ENCODE measurements at regions not wholly inside any gene's neighbourhood (a gene's known extent, or its start where the extent isn't known, plus 50 kb on each side); places are given as distances from the start of the nearest gene placed in this dataset.

DNA sequence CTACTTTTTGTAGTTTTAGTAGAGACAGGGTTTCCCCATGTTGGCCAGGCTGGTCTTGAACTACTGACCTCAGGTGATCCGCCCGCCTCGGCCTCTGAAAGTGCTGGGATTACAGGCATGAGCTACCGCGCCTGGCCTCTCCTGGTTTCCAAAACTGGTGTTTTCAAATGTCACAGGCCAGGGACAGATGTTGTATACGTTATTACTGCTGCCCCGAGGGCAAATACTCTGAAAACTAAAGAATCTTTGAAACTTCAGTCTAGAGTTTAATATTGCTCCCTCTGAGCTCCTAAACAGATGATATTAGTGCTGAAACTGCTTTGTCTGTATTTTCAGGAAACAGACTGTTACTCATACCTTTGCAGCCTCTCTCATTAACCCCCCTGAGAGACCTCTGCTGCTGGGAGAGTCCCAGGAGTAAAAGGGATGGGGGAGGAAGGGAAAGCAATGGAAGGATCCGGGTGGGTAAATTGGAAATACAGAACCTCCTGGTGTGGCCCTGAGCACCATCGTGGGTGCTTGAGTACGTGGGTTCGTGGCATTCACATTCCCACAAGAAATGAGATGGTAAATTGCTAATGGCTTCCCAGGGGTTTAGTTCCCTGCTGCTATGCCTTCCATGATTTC lies 96.3 kb upstream of the IGF1R start:
- no peak for ATAC-seq
- Mint-ChIP-seq H3K4me3 (no peak overlapping the region), H3K27me3 (ENCODE audit: low read depth) (peaks cover 21% of the 10 kb centered on the region), H3K36me3 (ENCODE audit: insufficient read depth) (no peaks in the 10 kb centered on the region), H3K9me3 (no peaks in the 10 kb centered on the region), H3K4me1 (ENCODE audit: low read depth) (peaks cover 18% of the 10 kb centered on the region)
- no peak for DNase-seq

DNA sequence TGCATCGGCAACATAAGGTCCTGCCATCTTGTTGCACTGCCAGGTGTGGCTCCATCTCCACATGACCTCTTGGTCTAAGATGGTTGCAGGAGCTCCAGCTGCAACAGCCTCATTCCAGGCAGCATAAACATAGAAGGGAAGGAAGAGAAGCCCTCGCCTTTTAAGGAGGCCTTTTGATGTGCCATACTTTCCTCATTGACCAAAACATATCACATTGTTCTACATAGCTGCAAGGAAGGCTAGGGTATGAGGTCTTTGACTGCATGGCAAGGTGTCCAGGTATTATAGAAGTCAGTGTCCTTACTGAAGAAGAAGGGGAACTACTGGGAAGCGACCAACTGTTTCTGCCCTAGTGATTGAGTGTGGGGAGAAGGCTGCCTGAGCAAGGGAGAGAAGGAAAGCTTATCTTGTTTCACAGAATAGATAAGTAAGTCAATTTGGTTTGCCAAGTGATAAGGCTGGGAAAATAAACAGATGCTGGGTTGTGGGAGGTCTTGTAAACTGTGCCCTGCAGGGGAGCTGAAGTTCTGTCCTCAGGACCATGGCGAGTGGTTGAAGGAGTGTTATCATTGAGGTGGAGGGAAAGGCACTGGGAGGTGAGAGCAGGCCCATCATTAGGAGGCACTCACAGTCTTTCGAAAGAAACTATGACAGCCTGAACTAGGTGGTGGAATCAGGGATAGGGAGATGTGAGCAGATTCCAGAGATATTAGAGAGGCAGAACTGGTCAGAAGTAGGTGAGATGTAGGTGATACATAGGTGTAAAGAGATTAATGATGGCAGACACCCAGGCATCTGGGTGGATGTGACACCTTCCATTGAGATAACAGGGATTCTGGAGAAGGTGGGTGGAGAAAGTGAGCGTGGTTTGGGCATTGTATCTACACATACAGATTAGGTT lies 93.8 kb upstream of the IGF1R start:
- Mint-ChIP-seq H3K36me3 (ENCODE audit: insufficient read depth) (no peaks in the 10 kb centered on the region), H3K4me3 (no peak overlapping the region), H3K9me3 (no peaks in the 10 kb centered on the region), H3K27me3 (ENCODE audit: low read depth) (no peaks in the 10 kb centered on the region), H3K4me1 (ENCODE audit: low read depth) (no peaks in the 10 kb centered on the region)
- ATAC-seq (no peak), DNase-seq (no peak)

DNA sequence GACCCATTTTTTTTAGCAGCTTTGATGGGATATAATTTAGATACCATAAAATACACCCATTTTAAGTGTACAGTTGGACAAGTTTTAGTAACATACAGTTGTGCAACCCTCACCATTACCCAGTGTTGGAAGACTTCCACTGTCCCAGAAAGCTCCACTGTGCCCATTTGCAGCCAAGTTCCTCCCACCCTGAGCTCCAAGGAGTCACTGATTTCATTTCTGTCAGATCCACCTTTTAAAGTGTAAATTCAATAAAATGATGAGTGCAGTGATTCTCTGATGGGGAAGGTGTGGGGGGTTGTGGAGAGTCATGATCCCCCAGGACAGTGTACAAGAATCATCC lies 93.2 kb upstream of the IGF1R start:
- Mint-ChIP-seq H3K4me1 (ENCODE audit: low read depth) (no peaks in the 10 kb centered on the region), H3K27me3 (ENCODE audit: low read depth) (no peaks in the 10 kb centered on the region), H3K36me3 (ENCODE audit: insufficient read depth) (no peaks in the 10 kb centered on the region), H3K9me3 (no peaks in the 10 kb centered on the region), H3K4me3 (no peak overlapping the region)
- no peak for ATAC-seq
- no peak for DNase-seq

DNA sequence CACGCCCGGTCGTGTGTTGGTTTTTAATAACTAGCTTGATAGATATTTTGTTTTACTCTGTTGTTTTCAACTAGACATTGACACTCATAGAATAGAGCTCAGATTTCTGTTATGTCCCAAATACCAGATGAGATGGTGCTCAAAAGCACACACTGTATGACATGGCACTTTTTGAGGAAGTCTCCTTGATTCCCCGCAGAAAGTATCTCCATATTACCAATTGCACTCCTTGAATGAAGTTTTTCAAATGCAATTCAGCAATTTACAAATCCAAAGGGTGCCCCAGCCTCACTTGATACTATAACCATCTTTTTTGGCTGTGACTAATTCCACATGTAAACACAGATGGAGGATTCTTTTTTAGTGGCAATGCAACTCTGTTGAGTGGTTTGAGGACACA lies 92.0 kb upstream of the IGF1R start:
- no peaks in the 10 kb centered on the region for H3K9me3 Mint-ChIP-seq
- ATAC-seq = no peak
- H3K36me3 Mint-ChIP-seq (ENCODE audit: insufficient read depth) = no peaks in the 10 kb centered on the region
- H3K4me3 Mint-ChIP-seq = no peak overlapping the region
- H3K4me1 Mint-ChIP-seq (ENCODE audit: low read depth) = no peaks in the 10 kb centered on the region
- H3K27me3 Mint-ChIP-seq (ENCODE audit: low read depth) = peaks cover 4% of the 10 kb centered on the region
- DNase-seq = no peak

DNA sequence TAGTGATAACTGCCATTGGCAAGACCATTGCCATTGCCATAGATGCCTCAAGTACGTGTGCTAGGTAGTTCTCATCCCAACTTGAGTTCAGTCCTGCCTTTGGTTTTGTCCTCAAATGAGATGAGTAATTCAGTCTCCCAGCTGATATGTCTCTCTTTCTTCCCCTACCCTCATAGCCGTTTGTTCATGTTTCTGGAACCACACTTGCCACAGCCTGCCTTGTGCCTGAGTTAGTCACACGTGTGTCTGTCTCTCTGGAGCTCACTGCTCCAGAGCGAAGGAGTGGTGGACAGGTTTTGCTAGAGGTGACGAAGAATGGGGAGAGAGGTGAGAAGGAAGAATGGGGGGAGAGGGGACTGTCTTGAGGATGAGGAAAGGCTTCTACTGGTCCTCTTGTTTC lies 88.0 kb upstream of the IGF1R start:
- Mint-ChIP-seq H3K4me1 (ENCODE audit: low read depth) (no peaks in the 10 kb centered on the region), H3K27me3 (ENCODE audit: low read depth) (peaks cover 7% of the 10 kb centered on the region), H3K4me3 (no peak overlapping the region), H3K36me3 (ENCODE audit: insufficient read depth) (no peaks in the 10 kb centered on the region), H3K9me3 (no peaks in the 10 kb centered on the region)
- no peak for ATAC-seq
- DNase-seq = no peak

DNA sequence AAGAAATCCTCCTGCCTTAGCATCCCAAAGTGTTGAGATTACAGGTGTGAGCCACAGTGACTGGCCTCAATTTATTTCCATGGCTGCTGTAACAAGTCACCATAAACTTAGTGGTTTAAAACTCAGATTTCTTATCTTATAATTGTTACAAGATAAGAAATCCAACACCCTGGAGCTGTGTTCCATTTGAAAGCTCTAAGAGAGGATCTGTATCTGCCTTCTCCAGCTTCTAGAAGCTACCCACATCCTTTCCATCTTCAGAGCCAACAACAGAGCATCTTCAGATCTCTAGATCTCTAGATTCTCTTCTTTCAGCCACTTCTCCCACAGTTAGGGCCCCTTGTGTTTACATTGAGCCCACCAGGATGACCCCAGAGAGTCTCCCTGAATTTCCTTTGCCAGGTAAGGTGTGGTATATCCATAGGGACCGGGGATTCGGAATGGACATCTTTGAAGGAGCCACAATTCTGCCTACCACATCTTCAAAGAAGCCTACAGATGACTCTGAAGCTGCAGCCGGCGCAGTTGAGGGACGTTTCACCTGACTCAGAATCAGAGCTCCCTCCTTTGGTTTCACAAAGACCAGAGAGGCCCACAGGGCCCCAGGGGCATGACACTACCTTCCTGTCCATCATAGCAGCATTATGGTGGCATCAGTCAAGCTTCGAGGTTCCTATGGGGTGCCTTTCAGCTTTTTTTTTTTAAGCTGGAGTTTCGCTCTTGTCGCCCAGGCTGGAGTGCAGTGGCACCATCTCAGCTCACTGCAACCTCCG lies 87.0 kb upstream of the IGF1R start:
- Mint-ChIP-seq H3K27me3 (ENCODE audit: low read depth) (peaks cover 7% of the 10 kb centered on the region), H3K4me3 (no peak overlapping the region), H3K9me3 (no peaks in the 10 kb centered on the region), H3K36me3 (ENCODE audit: insufficient read depth) (no peaks in the 10 kb centered on the region), H3K4me1 (ENCODE audit: low read depth) (no peaks in the 10 kb centered on the region)
- DNase-seq (no peak), ATAC-seq (peak in 1 of 2 donors; percentile 67)

DNA sequence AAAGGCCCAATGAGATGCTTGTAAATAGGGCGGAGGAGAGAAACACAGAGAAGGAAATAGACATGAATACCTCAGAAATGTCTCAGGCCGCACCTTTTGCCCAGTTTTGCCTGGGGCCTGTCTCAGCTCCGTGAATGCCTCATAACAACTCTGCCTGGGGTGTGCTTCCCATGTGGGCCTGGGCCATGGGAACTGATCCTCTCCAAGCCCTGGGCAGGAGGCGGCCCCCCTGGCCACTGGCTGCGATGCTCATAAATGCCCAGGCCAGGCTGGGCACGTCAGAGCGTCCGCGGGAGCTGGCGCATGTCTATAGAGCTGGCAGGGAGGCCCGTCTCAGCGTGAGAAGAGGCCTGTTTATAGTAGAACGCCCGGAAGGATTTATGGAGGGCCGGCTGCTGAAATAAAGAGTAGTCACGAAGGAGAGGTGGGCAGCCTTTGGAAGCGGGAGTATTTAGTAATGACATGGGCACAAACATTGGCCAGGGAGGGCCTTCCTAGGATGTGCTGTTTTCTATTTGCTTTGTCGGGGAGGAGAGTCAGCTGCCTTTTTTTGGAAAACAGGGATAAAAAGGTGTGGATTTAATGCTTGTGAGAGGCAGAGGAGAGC lies 85.9 kb upstream of the IGF1R start:
- Mint-ChIP-seq H3K27me3 (ENCODE audit: low read depth) (peaks cover 11% of the 10 kb centered on the region), H3K4me3 (no peak overlapping the region), H3K9me3 (no peaks in the 10 kb centered on the region), H3K4me1 (ENCODE audit: low read depth) (no peaks in the 10 kb centered on the region), H3K36me3 (ENCODE audit: insufficient read depth) (no peaks in the 10 kb centered on the region)
- DNase-seq (no peak), ATAC-seq (no peak)

DNA sequence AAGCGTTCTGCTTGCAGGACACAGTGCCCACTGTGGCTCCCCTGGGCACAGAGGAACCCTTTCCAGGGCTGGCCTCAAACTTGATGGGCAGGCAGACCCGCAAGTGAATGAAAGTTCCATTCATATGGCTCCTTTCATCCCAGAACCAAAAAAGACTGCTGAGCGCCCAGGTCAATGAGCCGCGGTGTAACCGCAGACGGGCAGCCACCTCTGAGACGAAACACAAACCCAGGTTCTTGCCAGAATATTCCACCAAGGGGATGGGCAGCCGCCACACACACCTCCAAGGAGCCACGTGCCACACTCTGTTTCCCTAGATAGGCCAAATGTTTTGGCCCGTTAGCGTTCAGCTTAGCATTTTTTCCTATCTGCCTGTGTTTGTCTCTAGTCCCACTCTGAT lies 82.8 kb upstream of the IGF1R start:
- H3K4me1 Mint-ChIP-seq (ENCODE audit: low read depth) = no peaks in the 10 kb centered on the region
- no peaks in the 10 kb centered on the region for H3K36me3 Mint-ChIP-seq (ENCODE audit: insufficient read depth)
- H3K4me3 Mint-ChIP-seq = no peak overlapping the region

DNA sequence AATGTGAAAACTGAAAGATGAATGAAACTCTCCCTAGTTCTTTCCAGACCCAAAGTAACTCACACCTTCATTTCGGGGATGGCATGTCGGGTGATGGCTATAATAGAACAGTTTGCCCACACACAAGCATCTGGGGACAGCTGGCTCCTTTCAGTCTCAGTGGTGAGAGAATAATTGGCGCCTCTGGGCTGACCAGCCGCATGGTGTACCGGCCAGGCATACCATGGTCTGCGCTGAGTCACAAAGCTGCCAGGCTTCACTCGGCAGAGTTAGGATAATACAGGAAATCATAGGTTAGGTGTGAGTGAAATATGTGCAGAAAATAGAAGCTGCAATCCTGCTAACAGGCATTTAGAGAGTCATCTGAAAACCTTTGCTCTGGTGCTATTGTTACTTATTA lies 80.4 kb upstream of the IGF1R start:
- Mint-ChIP-seq H3K36me3 (ENCODE audit: insufficient read depth) (no peaks in the 10 kb centered on the region), H3K4me3 (no peak overlapping the region), H3K9me3 (no peaks in the 10 kb centered on the region), H3K4me1 (ENCODE audit: low read depth) (no peaks in the 10 kb centered on the region), H3K27me3 (ENCODE audit: low read depth) (peaks cover 13% of the 10 kb centered on the region)
- ATAC-seq (no peak), DNase-seq (no peak)

More for the DNA sequence above, 82.8 kb upstream of the IGF1R start:
- Mint-ChIP-seq H3K27me3 (ENCODE audit: low read depth) (peaks cover 14% of the 10 kb centered on the region), H3K9me3 (no peaks in the 10 kb centered on the region)
- no peak for DNase-seq
- ATAC-seq = no peak

DNA sequence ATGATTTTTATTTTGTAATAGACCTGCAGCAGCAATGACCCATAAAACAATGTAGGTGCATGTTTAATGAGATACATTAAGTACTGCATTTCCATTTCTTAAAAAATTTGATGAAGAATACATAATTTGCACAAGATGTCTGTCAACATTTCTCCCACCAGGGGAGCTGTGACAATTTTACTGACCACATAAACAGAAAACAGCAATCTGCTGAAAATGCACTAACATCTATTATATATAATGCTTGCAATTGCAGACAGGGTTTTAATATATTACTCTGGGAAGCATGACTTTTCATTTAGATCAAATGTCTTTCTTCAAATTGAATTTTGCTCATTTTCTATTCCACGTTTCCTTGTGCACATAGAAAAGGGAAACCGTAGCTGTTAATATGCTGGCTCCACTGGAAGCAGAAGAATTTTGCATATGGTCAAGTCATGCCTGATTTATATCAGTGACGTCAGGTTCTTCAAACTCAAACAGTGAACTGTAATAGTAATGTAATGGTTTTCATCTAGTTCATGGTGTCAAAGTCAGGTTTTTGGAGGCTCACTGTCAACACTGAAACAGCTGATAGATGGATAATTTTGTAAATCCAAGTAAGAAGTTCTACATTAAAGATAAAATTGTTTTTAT lies 79.8 kb upstream of the IGF1R start:
- DNase-seq (no peak), ATAC-seq (no peak)
- Mint-ChIP-seq H3K4me3 (no peak overlapping the region), H3K4me1 (ENCODE audit: low read depth) (no peaks in the 10 kb centered on the region), H3K9me3 (no peaks in the 10 kb centered on the region), H3K36me3 (ENCODE audit: insufficient read depth) (no peaks in the 10 kb centered on the region), H3K27me3 (ENCODE audit: low read depth) (peaks cover 11% of the 10 kb centered on the region)

DNA sequence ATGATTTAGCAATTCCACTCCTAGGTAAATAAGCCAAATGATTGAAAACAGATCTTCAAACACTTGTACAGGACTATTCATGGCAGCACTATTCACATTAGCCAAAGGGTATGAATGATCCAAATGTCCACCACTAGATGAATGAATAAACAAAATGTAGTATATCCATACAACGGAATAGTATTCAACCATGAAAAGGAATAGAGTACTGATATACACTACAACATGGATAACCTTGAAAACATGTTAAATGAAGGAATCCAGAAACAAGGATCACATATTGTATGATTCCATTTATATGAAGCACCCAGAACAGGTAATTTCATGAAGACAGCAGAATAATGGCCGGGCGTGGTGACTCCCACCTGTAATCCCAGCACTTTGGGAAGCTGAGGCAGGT lies 78.2 kb upstream of the IGF1R start:
- no peak for ATAC-seq
- no peaks in the 10 kb centered on the region for H3K9me3 Mint-ChIP-seq
- no peak for DNase-seq
- H3K4me3 Mint-ChIP-seq = no peak overlapping the region
- no peaks in the 10 kb centered on the region for H3K4me1 Mint-ChIP-seq (ENCODE audit: low read depth)
- H3K36me3 Mint-ChIP-seq (ENCODE audit: insufficient read depth) = no peaks in the 10 kb centered on the region
- H3K27me3 Mint-ChIP-seq (ENCODE audit: low read depth) = peaks cover 9% of the 10 kb centered on the region

DNA sequence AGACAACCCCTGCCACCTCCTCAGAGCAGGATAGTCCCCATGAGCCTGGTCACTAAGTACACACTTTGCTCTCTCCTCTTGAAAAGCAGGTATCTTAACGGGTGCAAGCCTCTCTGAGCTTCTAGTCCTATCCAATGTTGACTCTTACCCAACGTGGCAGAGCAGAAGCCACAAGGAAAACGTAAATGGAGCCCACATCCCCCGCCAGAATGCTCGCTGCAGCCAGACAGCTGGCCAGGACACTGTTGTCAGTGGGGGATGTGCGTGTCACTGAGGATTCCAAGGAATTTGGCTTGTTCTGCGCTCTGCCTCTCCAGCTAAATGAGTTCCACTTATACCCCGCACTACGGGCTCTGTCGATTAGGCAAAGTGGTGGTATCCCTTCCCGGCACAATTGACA lies 67.8 kb upstream of the IGF1R start:
- DNase-seq (no peak), ATAC-seq (no peak)
- no peaks in the 10 kb centered on the region for H3K9me3 Mint-ChIP-seq
- H3K36me3 Mint-ChIP-seq (ENCODE audit: insufficient read depth) = no peaks in the 10 kb centered on the region
- H3K27me3 Mint-ChIP-seq (ENCODE audit: low read depth) = peaks cover 25% of the 10 kb centered on the region
- H3K4me3 Mint-ChIP-seq = no peak overlapping the region
- peaks cover 2% of the 10 kb centered on the region for H3K4me1 Mint-ChIP-seq (ENCODE audit: low read depth)

DNA sequence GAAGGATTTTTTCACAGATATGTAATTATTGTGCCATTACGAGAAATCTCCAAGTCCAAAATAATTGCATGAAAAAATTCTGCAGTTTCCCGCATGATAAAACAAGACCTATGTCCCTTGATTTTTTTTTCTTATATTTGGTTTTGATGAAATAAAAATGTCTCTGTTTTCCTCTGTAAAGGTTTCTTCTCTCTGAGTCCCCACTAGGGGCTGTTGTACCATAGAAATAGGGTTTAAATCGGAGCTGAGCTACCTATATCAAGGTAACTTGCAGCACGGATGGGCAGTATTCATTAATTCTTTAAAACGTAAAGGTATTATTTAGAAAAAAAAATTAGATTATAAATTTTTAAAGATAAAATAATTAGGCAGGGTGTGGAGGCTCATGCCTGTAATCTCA lies 66.6 kb upstream of the IGF1R start:
- no peak overlapping the region for H3K4me3 Mint-ChIP-seq

DNA sequence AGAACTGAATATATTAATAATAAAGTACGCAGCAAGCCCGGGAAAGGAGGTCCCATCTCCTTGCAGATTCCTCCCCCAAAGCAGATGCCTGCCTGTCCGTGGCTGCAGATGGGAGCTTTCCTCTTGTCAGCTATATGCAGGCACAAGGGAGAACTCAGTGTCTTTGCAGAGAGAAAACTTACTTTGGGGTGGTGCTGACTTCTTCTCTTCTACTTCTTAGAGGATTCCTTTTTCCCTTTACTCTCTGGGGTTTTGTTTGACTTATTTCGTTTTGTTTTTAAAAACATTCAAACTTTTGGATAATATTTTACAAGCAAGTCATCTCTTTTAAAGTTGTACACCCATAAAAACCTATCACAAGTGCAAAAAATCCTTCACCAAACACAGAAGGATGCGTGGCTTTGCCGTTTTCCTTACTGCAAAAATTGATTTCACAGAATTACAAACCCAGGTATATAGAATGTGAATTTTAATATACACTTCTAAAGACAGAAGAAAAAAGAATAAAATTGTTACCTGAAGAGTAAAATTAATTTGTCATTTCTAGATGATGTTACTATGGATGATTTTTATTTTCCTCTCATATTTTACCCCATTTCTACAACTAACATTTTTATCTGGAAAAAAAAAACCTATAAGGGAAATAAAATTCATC lies 65.3 kb upstream of the IGF1R start:
- H3K36me3 Mint-ChIP-seq (ENCODE audit: insufficient read depth) = no peaks in the 10 kb centered on the region
- DNase-seq = no peak
- ATAC-seq = no peak
- no peaks in the 10 kb centered on the region for H3K9me3 Mint-ChIP-seq
- peaks cover 33% of the 10 kb centered on the region for H3K27me3 Mint-ChIP-seq (ENCODE audit: low read depth)
- peaks cover 8% of the 10 kb centered on the region for H3K4me1 Mint-ChIP-seq (ENCODE audit: low read depth)
- H3K4me3 Mint-ChIP-seq = no peak overlapping the region

More for the DNA sequence above, 66.6 kb upstream of the IGF1R start:
- peaks cover 30% of the 10 kb centered on the region for H3K27me3 Mint-ChIP-seq (ENCODE audit: low read depth)
- H3K36me3 Mint-ChIP-seq (ENCODE audit: insufficient read depth) = no peaks in the 10 kb centered on the region
- peaks cover 8% of the 10 kb centered on the region for H3K4me1 Mint-ChIP-seq (ENCODE audit: low read depth)
- ATAC-seq (no peak), DNase-seq (no peak)
- no peaks in the 10 kb centered on the region for H3K9me3 Mint-ChIP-seq

Data from activated T-cell treated with anti-CD3 and anti-CD28 coated beads, Interleukin-2, amount 50 U/mL, for 4 hours (primary cell).